ENCODE measurements at regions not wholly inside any gene's neighbourhood (a gene's known extent, or its start where the extent isn't known, plus 50 kb on each side); places are given as distances from the start of the nearest gene placed in this dataset.

GRCh38 chr21:28644762-28645161 lies 347.9 kb downstream of the LTN1 start:
- no peak overlapping the region for H3K4me3 Mint-ChIP-seq
- ATAC-seq (ENCODE audit: low read depth) (no peak), DNase-seq (no peak)
- H3K36me3 ChIP-seq (replicated peaks in 1 of 2; ENCODE audit: control extremely low read depth in 1 of 2, control insufficient read depth in 1 of 2, extremely low read depth in 1 of 2, insufficient read depth in 2 of 2, low read length in 1 of 2) = no peaks in the 10 kb centered on the region
- H3K9me3 Mint-ChIP-seq (ENCODE audit: insufficient read depth) = peaks cover 2% of the 10 kb centered on the region
- H3K9ac ChIP-seq (ENCODE audit: low read length) = no peak overlapping the region
- no peaks in the 10 kb centered on the region for H3K9me3 ChIP-seq (ENCODE audit: control extremely low read depth in 1 of 3, control insufficient read depth in 2 of 3, insufficient read depth in 1 of 3, low read length in 2 of 3)
- H3K79me2 ChIP-seq (ENCODE audit: control insufficient read depth, insufficient read depth, low read length) = no peaks in the 10 kb centered on the region
- TF ChIP-seq EZH2 (IDR thresholded peaks at IDR 0.05; ENCODE audit: borderline replicate concordance, insufficient read depth, low read depth, low read length, poor library complexity, severe bottlenecking) = no peak
- TF ChIP-seq, protein P1, sequence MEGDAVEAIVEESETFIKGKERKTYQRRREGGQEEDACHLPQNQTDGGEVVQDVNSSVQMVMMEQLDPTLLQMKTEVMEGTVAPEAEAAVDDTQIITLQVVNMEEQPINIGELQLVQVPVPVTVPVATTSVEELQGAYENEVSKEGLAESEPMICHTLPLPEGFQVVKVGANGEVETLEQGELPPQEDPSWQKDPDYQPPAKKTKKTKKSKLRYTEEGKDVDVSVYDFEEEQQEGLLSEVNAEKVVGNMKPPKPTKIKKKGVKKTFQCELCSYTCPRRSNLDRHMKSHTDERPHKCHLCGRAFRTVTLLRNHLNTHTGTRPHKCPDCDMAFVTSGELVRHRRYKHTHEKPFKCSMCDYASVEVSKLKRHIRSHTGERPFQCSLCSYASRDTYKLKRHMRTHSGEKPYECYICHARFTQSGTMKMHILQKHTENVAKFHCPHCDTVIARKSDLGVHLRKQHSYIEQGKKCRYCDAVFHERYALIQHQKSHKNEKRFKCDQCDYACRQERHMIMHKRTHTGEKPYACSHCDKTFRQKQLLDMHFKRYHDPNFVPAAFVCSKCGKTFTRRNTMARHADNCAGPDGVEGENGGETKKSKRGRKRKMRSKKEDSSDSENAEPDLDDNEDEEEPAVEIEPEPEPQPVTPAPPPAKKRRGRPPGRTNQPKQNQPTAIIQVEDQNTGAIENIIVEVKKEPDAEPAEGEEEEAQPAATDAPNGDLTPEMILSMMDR (IDR thresholded peaks at IDR 0.05) = no peak
- no peak overlapping the region for H2AFZ ChIP-seq (ENCODE audit: insufficient read depth, low read depth, low read length, poor library complexity, severe bottlenecking)
- no peak overlapping the region for H3K4me3 ChIP-seq (ENCODE audit: control extremely low read depth in 1 of 5, extremely low read depth in 1 of 5, insufficient read depth in 1 of 5, low read depth in 2 of 5, low read length in 4 of 5)
- H3K4me2 ChIP-seq (replicated peaks; ENCODE audit: low read depth, low read length, poor library complexity, severe bottlenecking) = no peak overlapping the region
- no peaks in the 10 kb centered on the region for H3K4me1 Mint-ChIP-seq
- CTCF ChIA-PET = no interaction called here
- POLR2A ChIA-PET = no interaction called here
- no peaks in the 10 kb centered on the region for H4K20me1 ChIP-seq (ENCODE audit: control insufficient read depth, insufficient read depth, low read length, poor library complexity, severe bottlenecking)
- H3K4me1 ChIP-seq (ENCODE audit: control insufficient read depth in 2 of 2, insufficient read depth in 2 of 2, low read length in 2 of 2) = no peaks in the 10 kb centered on the region
- intact Hi-C loops (cut with micrococcal nuclease) = no loop called here
- H3K27me3 ChIP-seq (replicated peaks in 1 of 4; ENCODE audit: control extremely low read depth in 1 of 4, control insufficient read depth in 3 of 4, insufficient read depth in 4 of 4, low read length in 3 of 4) = no peaks in the 10 kb centered on the region
- H3K27ac Mint-ChIP-seq = no peak overlapping the region
- H3K27me3 Mint-ChIP-seq = no peaks in the 10 kb centered on the region
- WGBS (ENCODE audit: insufficient coverage) = no CpG with 5 or more reads among the region's 1 CpG
- H3K27ac ChIP-seq (ENCODE audit: low read length in 2 of 2) = no peak overlapping the region

DNA sequence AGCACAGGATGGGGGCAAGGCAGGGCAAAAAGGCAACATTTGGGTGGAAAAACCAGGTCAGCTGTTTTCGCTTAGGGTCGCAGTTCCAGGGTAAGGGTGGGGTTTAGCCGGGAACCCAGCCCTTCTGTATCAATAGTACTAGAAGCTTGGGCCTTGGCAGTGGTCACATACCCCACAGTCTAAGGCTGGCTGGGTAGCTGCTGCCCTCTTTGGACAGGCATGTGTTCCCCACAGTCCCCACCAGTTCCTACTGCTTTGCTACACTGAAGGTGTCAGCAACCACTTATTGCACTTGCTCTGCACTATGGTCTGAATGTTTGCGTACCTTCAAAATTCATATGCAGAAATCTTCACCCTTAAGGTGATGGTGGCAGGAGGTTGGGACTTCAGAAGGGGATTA lies 349.8 kb downstream of the LTN1 start:
- no peak for DNase-seq
- Mint-ChIP-seq H3K4me1 (no peaks in the 10 kb centered on the region), H3K27ac (no peak overlapping the region), H3K27me3 (no peaks in the 10 kb centered on the region), H3K9me3 (ENCODE audit: insufficient read depth) (peaks cover 2% of the 10 kb centered on the region), H3K4me3 (no peak overlapping the region)
- ChIA-PET POLR2A (no interaction called here), CTCF (no interaction called here)
- H3K4me1 ChIP-seq (ENCODE audit: control insufficient read depth in 2 of 2, insufficient read depth in 2 of 2, low read length in 2 of 2) = no peaks in the 10 kb centered on the region
- no peak for TF ChIP-seq EZH2 (IDR thresholded peaks at IDR 0.05; ENCODE audit: borderline replicate concordance, insufficient read depth, low read depth, low read length, poor library complexity, severe bottlenecking)
- TF ChIP-seq, protein P1 (IDR thresholded peaks at IDR 0.05) = no peak
- no peak for ATAC-seq (ENCODE audit: low read depth)
- H3K9ac ChIP-seq (ENCODE audit: low read length) = no peak overlapping the region
- H3K27ac ChIP-seq (ENCODE audit: low read length in 2 of 2) = no peak overlapping the region
- no peaks in the 10 kb centered on the region for H4K20me1 ChIP-seq (ENCODE audit: control insufficient read depth, insufficient read depth, low read length, poor library complexity, severe bottlenecking)
- H3K36me3 ChIP-seq (replicated peaks in 1 of 2; ENCODE audit: control extremely low read depth in 1 of 2, control insufficient read depth in 1 of 2, extremely low read depth in 1 of 2, insufficient read depth in 2 of 2, low read length in 1 of 2) = no peaks in the 10 kb centered on the region
- H2AFZ ChIP-seq (ENCODE audit: insufficient read depth, low read depth, low read length, poor library complexity, severe bottlenecking) = no peak overlapping the region
- no peak overlapping the region for H3K4me2 ChIP-seq (replicated peaks; ENCODE audit: low read depth, low read length, poor library complexity, severe bottlenecking)
- H3K79me2 ChIP-seq (ENCODE audit: control insufficient read depth, insufficient read depth, low read length) = no peaks in the 10 kb centered on the region
- intact Hi-C loops (cut with micrococcal nuclease) = no loop called here
- 100% methylated on average over 3 of the region's 4 CpGs for WGBS (ENCODE audit: insufficient coverage)
- no peak overlapping the region for H3K4me3 ChIP-seq (ENCODE audit: control extremely low read depth in 1 of 5, extremely low read depth in 1 of 5, insufficient read depth in 1 of 5, low read depth in 2 of 5, low read length in 4 of 5)
- no peaks in the 10 kb centered on the region for H3K9me3 ChIP-seq (ENCODE audit: control extremely low read depth in 1 of 3, control insufficient read depth in 2 of 3, insufficient read depth in 1 of 3, low read length in 2 of 3)
- no peaks in the 10 kb centered on the region for H3K27me3 ChIP-seq (replicated peaks in 1 of 4; ENCODE audit: control extremely low read depth in 1 of 4, control insufficient read depth in 3 of 4, insufficient read depth in 4 of 4, low read length in 3 of 4)
